ENCODE measurements at regions not wholly inside any gene's neighbourhood (a gene's known extent, or its start where the extent isn't known, plus 50 kb on each side); places are given as distances from the start of the nearest gene placed in this dataset.
A peak's percentile ranks its signal among the peaks of the same experiment; 100 is the strongest.

GRCh38 chrX:576904-577560, 53.6 kb upstream of the SHOX start:
- Mint-ChIP-seq H3K27ac (peak overlapping the region in 1 of 10 donors; percentile 53), H3K4me1 (no peaks in the 10 kb centered on the region), H3K9me3 (peaks cover 0 to 36% (median 6%) of the 10 kb centered on the region in 9 donors), H3K36me3 (no peaks in the 10 kb centered on the region), H3K4me3 (no peak overlapping the region), H3K27me3 (peaks cover 6 to 49% (median 26%) of the 10 kb centered on the region in 5 donors)
- DNase-seq (no peak), ATAC-seq (no peak)
- POLR2A ChIA-PET: no interaction called here

- DNase-seq (peak in 1 of 10 donors; percentile 13), ATAC-seq (no peak)
- Mint-ChIP-seq H3K4me1 (no peaks in the 10 kb centered on the region), H3K27ac (no peak overlapping the region), H3K36me3 (no peaks in the 10 kb centered on the region), H3K9me3 (peaks cover 0 to 36% (median 6%) of the 10 kb centered on the region in 9 donors), H3K4me3 (no peak overlapping the region), H3K27me3 (peaks cover 6 to 52% (median 26%) of the 10 kb centered on the region in 5 donors)
- POLR2A ChIA-PET: no interaction called here
These were observed 52.1 kb upstream of the SHOX start for GRCh38 chrX:578531-578930.

GRCh38 chrX:580030-580429, 50.6 kb upstream of the SHOX start:
- peaks cover 0 to 36% (median 6%) of the 10 kb centered on the region in 9 donors for H3K9me3 Mint-ChIP-seq
- H3K4me3 Mint-ChIP-seq: no peak overlapping the region
- no peak overlapping the region for H3K27ac Mint-ChIP-seq
- no peak for DNase-seq
- H3K27me3 Mint-ChIP-seq: peaks cover 6 to 46% (median 30%) of the 10 kb centered on the region in 5 donors
- ATAC-seq: no peak
- no peaks in the 10 kb centered on the region for H3K36me3 Mint-ChIP-seq
- H3K4me1 Mint-ChIP-seq: no peaks in the 10 kb centered on the region
- POLR2A ChIA-PET: no interaction called here

Measured in naive thymus-derived CD8-positive, alpha-beta T cell (primary cell).